GM10248 (cell line): ENCODE measurements at regions not wholly inside any gene's neighbourhood (a gene's known extent, or its start where the extent isn't known, plus 50 kb on each side); places are given as distances from the start of the nearest gene placed in this dataset.

Source experiments
- CTCF ChIA-PET: fragments of 300-600 bp; sonication (Branson Sonifier 250); formaldehyde crosslinking; extraction: SDS; loops from one replicate; lab custom pipeline; 2021; ENCODE audit warnings: antibody characterized with exemption; lab: Yijun Ruan, JAX
- POLR2A ChIA-PET: fragments of 350-650 bp; sonication (Branson Sonifier 250); formaldehyde crosslinking; extraction: SDS; loops from one replicate; lab custom pipeline; 2020; ENCODE audit warnings: antibody characterized with exemption; lab: Yijun Ruan, JAX
- DNase-seq: peaks from one replicate; pipeline ENCODE4 v3.0.0; 2012; ENCODE audit errors: extremely low spot score
- TF ChIP-seq, protein P1 (sequence below): IDR thresholded peaks from 2 replicates; pipeline ENCODE4 v1.5.1; 2012; ENCODE audit warnings: mild to moderate bottlenecking, low read depth; ENCODE audit errors: extremely low read depth, missing control alignments, control extremely low read depth

DNA sequence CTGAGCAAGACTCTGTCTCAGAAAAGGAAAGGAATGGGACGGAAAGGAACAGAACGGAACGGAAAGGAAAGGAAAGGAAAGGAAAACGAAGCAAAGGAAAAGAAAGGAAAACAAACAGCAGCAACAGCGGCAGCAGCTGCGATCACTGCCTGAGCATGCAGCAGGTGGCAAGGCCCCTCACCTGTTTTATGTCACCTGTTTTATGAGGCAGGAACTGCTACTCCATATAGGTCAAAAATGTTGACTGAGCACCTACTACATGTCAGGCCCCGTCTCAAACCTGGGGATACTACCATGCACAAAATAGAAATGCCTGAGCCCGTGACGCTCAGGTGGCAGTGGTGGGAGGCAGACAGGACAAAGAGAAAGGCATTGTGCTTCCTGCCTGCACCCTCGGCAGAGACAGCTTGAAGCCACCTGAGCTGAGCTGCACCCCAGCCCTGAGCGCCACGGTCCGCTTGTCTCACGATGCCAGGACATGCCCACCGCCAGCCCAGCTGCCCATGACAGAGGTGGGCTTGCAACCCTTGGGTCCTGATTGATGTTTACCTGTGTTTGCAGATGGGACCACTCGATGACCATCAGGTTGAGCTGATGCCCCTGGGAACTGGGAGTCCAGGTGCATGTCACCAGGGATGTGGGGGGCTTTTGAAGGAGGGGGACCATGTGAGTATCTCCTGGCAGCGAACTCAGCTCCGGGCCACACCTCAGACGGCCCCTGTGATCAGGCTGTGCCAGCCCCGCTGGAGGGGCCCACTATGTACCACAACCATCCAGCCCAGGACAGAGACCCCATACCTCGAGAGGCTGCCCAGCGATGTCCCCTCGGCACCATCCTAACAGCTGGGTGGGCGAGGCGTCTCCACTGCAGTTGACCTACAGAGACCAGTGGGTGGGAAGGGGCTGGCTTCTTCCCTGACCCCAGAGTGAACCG lies 77.4 kb downstream of the RMI2 start:
- ChIA-PET CTCF (interaction anchor here (0.8 to 6.5 kb wide), 5 partner anchors 14 to 36 kb away, joined by 3 to 45 read pairs (median 8); no protein-coding TSS in a partner anchor), POLR2A (no interaction called here)
- TF ChIP-seq, protein P1, sequence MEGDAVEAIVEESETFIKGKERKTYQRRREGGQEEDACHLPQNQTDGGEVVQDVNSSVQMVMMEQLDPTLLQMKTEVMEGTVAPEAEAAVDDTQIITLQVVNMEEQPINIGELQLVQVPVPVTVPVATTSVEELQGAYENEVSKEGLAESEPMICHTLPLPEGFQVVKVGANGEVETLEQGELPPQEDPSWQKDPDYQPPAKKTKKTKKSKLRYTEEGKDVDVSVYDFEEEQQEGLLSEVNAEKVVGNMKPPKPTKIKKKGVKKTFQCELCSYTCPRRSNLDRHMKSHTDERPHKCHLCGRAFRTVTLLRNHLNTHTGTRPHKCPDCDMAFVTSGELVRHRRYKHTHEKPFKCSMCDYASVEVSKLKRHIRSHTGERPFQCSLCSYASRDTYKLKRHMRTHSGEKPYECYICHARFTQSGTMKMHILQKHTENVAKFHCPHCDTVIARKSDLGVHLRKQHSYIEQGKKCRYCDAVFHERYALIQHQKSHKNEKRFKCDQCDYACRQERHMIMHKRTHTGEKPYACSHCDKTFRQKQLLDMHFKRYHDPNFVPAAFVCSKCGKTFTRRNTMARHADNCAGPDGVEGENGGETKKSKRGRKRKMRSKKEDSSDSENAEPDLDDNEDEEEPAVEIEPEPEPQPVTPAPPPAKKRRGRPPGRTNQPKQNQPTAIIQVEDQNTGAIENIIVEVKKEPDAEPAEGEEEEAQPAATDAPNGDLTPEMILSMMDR, result no peak
- DNase-seq, result no peak

DNA sequence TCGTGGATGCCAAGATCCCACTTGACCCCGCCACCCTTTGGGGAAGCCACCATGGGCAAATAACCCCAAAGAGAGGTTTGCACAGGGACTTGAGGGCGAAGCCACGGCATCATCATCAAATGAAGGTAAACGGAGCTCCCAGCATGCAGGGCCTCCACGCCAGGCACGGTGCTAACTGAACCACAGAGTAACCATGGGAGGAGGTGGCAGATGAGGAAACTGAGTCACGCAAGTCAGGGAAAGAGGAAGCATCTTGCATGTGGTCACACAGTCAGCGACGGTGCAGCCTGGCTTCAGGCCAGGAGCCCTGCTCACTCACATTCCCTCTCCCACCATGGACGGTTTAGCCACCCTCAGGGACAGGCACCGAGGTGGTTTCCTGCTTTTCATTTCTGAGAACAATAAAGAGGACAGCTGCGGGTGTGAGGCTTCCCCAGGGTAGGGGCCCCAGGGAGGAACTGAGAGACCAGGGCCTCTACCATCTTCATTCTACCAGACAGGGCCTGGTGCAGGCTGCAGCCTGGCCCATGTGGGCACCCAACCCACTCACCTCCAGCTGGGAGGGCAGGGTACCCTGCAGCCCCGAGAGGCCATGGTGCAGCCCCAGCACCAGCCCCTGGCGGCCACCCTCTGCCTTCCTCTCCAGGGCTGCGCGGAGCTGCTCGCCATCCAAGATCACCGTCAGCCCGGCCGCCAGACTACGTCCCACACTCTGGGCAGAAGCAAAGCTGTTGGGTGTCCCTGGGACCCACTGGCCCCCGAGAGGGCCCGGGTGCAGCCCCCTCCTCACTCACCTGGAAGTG lies 78.3 kb downstream of the RMI2 start:
- ChIA-PET CTCF (interaction anchor here (1.2 to 6.5 kb wide), 7 partner anchors 11 to 374 kb away, joined by 3 to 45 read pairs (median 7); partner anchors contain the start of gene ZC3H7A), POLR2A (no interaction called here)
- TF ChIP-seq, protein P1, result no peak
- DNase-seq, result peak; percentile 58

DNA sequence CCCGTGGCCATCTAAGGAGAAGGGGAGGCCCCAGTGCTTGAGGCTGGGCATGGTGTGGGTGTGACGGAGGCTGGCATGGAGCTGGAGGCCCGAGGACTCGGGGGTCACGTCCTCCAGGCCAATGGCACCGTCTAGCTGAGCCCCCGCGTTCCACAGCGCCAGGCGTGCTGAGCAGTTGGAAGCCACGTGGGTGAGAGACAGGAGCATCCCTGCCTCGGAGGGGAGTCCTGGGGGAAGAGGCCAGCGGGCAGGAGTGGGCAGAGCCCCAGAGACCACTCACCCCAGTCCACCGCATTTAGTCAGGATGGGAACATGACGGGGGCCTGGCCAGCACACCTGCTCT lies 78.8 kb downstream of the RMI2 start:
- POLR2A ChIA-PET, result interaction anchor here (0.7 kb wide), 1 partner anchor 13 kb away, joined by 3 read pairs; no protein-coding TSS in a partner anchor
- no peak for DNase-seq
- CTCF ChIA-PET, result interaction anchor here (1.2 to 6.5 kb wide), 6 partner anchors 11 to 374 kb away, joined by 3 to 45 read pairs (median 8); partner anchors contain the start of gene ZC3H7A
- TF ChIP-seq, protein P1, result no peak

GRCh38 chr16:11425140-11425539 lies 79.9 kb downstream of the RMI2 start:
- ChIA-PET CTCF (interaction anchor here (1.4 to 6.5 kb wide), 6 partner anchors 12 to 372 kb away, joined by 3 to 45 read pairs (median 8); partner anchors contain the start of gene ZC3H7A), POLR2A (interaction anchor here (0.6 kb wide), 1 partner anchor 317 kb away, joined by 3 read pairs; the partner anchor contains the start of gene TXNDC11)
- no peak for DNase-seq
- TF ChIP-seq, protein P1, result no peak

GRCh38 chr16:11428623-11428953 lies 83.3 kb downstream of the RMI2 start:
- POLR2A ChIA-PET, result no interaction called here
- CTCF ChIA-PET, result interaction anchor here (6.5 kb wide), 1 partner anchor 22 kb away, joined by 45 read pairs; no protein-coding TSS in a partner anchor
- TF ChIP-seq, protein P1, result no peak
- DNase-seq, result no peak

GRCh38 chr16:11429123-11429522 lies 83.9 kb downstream of the RMI2 start:
- POLR2A ChIA-PET, result no interaction called here
- no peak for DNase-seq
- TF ChIP-seq, protein P1, result no peak
- CTCF ChIA-PET, result interaction anchor here (6.5 kb wide), 1 partner anchor 23 kb away, joined by 45 read pairs; no protein-coding TSS in a partner anchor
